NCI-H1092 (cell line): ENCODE measurements at regions not wholly inside any gene's neighbourhood (a gene's known extent, or its start where the extent isn't known, plus 50 kb on each side); places are given as distances from the start of the nearest gene placed in this dataset.

Source experiments
- DNase-seq: peaks from one replicate; lab custom pipeline; 2025; lab: John Stamatoyannopoulos, UW

DNA sequence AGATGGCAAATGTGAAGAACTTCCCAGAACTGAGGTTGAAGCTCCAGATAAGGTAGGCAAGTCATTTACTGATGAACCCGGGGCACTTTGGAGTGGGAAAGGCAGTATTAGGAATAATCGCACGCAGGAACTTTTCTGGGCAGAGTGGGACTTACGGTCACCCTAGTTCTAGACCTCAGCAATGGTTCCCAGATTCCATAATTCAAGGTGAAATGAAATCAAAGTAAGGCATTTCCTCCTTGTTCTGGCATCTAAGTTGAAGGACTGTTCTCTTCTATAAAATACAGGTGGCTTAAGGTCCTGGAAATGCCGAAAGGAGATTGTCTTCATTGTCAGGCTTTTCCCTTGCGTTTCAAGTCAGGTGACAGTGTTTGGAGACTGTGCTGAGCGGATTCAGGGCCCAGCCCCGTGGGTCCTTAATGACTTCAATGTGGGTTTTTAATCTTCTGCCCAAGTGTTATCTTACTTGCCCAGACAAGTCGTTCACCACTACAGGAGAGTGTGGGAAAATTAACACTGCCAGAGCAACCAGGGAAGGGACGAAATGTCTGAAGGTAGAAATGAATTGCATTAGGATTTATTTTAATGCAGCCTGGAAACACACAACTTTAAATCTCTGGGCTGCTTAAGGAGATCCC, 52.1 kb upstream of the STOX2 start:
- no peak for DNase-seq

DNA sequence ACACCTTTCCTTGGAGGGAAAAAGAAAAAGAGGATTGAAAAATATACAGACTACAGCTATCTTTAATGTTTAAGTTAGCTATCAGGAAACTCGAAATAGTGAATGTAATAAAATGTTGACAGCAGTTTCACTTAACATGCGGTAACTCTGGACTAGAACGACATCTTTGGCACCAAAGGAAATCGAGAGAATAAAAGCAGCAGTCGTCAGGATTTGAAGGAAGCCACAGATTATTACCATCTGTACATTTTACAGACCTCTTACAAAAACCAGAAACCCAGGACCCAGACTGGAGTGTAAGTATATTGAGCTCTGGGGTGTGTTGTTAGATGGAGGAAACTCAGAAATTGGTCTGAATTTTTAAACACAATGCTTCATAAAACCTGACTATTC, 51.6 kb upstream of the STOX2 start:
- DNase-seq: no peak
